ENCODE measurements at regions not wholly inside any gene's neighbourhood (a gene's known extent, or its start where the extent isn't known, plus 50 kb on each side); places are given as distances from the start of the nearest gene placed in this dataset.
A peak's percentile ranks its signal among the peaks of the same experiment; 100 is the strongest.
"Not testable (repeated sequence)": the region's sequence is repeated elsewhere in the genome, so short reads cannot be mapped to it uniquely, and the experiment has no call there.

DNA sequence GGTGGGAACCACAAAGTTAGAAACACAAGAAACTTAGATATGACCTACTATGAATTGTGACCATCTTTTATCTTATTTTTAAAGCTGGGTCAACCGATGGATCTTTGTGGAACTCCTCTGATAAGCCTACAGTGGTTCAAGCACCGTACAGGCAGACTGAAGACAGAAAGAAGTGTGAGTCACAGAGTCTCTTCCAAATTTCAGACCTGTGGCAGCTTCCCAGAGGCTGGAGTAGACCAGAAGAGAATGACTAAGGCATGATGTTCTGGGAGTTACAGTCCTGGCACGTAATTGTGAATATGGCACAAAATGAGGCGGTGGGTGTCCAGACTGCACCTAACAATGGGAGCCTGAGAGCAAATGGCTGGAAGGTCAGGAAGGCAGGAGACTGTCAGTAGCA, 70.0 kb downstream of the LMO4 start:
- ATAC-seq (no peak), DNase-seq (ENCODE audit: low spot score in 2 of 2) (no peak)
- H3K4me1 Mint-ChIP-seq = peaks cover 1% of the 10 kb centered on the region
- H3K9me3 Mint-ChIP-seq = no peaks in the 10 kb centered on the region
- no peaks in the 10 kb centered on the region for H3K36me3 Mint-ChIP-seq
- H3K27ac Mint-ChIP-seq = no peak overlapping the region
- no peak overlapping the region for H3K4me3 Mint-ChIP-seq

DNA sequence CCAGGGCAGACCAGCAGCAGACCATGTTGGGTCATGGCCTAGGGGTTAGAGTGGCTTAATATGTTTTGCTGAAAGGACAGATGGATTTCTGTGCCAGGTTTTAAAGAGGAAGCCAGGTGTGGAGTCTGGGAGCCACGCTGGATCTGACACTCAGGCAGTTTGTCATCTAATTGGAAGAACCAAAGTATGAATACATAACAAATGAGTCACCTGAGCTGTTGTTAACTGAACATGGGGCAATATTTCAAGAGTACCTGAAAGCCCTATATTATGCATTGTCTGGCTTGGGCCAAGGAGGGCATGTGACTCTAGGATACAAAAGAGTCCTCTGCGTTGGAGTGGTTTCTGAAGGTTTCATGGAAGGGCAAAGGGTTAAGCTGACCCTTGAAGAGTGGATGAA, 70.6 kb downstream of the LMO4 start:
- H3K27ac Mint-ChIP-seq = no peak overlapping the region

GRCh38 chr1:87399701-87400100, 71.0 kb downstream of the LMO4 start:
- Mint-ChIP-seq H3K9me3 (no peaks in the 10 kb centered on the region), H3K27ac (no peak overlapping the region), H3K4me1 (peaks cover 12% of the 10 kb centered on the region), H3K36me3 (no peaks in the 10 kb centered on the region), H3K4me3 (no peak overlapping the region)
- ATAC-seq (no peak), DNase-seq (ENCODE audit: low spot score in 2 of 2) (no peak)

More for the DNA sequence above, 70.6 kb downstream of the LMO4 start:
- Mint-ChIP-seq H3K9me3 (no peaks in the 10 kb centered on the region), H3K4me3 (no peak overlapping the region), H3K36me3 (no peaks in the 10 kb centered on the region), H3K4me1 (peaks cover 8% of the 10 kb centered on the region)
- ATAC-seq (no peak), DNase-seq (ENCODE audit: low spot score in 2 of 2) (no peak)

- ATAC-seq = no peak
- Mint-ChIP-seq H3K9me3 (no peaks in the 10 kb centered on the region), H3K4me1 (peaks cover 12% of the 10 kb centered on the region), H3K27ac (no peak overlapping the region), H3K4me3 (no peak overlapping the region), H3K36me3 (no peaks in the 10 kb centered on the region)
- no peak for DNase-seq (ENCODE audit: low spot score in 2 of 2)
Measured at GRCh38 chr1:87400813-87401212, 72.1 kb downstream of the LMO4 start.

- DNase-seq (ENCODE audit: low spot score in 2 of 2) (no peak), ATAC-seq (no peak)
- no peak overlapping the region for H3K4me3 Mint-ChIP-seq
- H3K9me3 Mint-ChIP-seq = no peaks in the 10 kb centered on the region
- H3K27ac Mint-ChIP-seq = no peak overlapping the region
- H3K4me1 Mint-ChIP-seq = peaks cover 12% of the 10 kb centered on the region
- no peaks in the 10 kb centered on the region for H3K36me3 Mint-ChIP-seq
Measured at GRCh38 chr1:87402241-87403002, 73.7 kb downstream of the LMO4 start.

DNA sequence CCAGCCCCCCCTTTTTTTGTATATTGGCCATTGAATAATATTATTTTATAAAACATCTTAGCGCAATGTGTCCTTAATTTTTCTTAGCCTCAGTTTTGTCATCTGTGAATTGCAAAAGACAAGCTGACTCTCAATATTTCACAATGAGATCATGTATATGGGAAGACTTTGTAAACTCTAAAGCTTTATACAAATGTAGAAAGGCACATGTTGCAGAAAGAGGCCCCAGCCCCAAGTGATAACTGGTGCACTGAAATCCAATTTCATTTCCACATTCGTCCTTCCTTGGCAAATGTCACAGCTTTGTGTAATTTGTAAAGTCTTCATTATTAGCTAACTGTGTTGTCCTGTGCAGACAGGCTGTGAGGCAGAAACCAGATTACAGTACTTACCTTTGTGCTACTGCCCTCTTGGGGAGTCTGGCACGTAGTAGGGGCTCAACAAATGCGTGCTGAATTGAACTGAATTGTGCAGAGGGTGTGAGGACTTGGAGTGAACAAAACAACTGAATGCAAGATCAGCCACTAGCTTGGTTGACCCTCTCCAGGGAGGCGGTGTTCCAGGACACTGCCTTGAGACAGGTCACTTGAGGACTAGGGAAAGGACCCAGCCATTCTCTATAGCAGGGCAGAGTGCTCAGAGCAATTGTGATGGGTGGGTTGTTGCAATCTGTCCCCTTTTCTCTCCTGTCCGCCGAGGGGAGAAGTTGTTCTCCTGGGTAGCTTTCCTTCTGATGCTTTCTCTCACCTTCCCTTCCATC, 74.6 kb downstream of the LMO4 start:
- no peak for DNase-seq (ENCODE audit: low spot score in 2 of 2)
- H3K4me3 Mint-ChIP-seq = no peak overlapping the region
- H3K36me3 Mint-ChIP-seq = no peaks in the 10 kb centered on the region
- H3K27ac Mint-ChIP-seq = no peak overlapping the region
- H3K4me1 Mint-ChIP-seq = peaks cover 12% of the 10 kb centered on the region
- ATAC-seq = no peak
- H3K9me3 Mint-ChIP-seq = no peaks in the 10 kb centered on the region

DNA sequence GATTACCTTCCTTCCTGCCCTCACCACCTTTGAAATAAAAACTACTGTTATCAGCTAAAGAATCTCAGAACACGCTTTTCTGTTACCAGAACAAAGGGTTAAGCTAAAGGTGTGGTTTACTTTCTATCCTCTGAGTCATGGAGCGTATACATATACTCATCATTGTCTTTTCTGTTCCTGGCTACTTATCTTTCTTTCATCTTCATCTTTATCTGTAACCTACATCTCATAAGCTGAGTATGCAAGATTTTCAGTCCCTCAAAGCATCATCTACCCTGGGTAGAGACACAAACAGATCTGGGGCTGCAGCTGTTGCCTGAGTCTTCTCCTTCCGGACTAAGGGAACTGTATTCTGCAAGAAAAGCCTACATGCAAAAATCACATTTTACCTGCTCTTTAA, 75.6 kb downstream of the LMO4 start:
- Mint-ChIP-seq H3K27ac (no peak overlapping the region), H3K9me3 (no peaks in the 10 kb centered on the region), H3K36me3 (no peaks in the 10 kb centered on the region), H3K4me1 (peaks cover 12% of the 10 kb centered on the region), H3K4me3 (no peak overlapping the region)
- ATAC-seq (peak; percentile 97), DNase-seq (ENCODE audit: low spot score in 2 of 2) (no peak)

DNA sequence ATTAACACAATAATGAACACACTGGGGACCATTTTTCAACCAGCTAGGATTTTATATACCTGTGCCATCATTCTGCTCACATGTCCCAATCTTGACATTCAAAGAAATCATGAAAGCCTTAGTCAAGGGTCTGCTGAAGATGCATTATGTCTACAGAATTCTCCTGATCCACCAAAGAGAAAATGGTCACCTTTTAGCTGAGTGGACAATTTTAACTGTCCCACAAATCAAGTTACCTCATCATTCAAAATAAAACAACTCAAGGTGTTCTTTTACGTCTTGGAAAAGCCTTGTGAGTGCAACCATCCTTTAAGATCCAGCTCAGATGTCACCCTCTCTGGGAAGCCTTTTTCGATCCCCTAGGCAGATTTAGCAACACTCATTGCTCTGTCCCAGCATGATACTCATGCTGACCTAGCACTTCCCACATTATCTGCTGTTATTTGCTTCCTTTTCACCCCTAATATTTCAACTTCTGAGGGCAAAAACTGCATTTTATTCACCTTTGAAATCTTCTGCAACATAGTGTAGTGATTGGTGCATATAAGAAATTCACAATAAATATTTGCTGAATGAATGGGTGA, 80.1 kb downstream of the LMO4 start:
- Mint-ChIP-seq H3K9me3 (no peaks in the 10 kb centered on the region), H3K4me3 (no peak overlapping the region), H3K36me3 (no peaks in the 10 kb centered on the region), H3K4me1 (peaks cover 9% of the 10 kb centered on the region), H3K27ac (no peak overlapping the region)
- ATAC-seq = no peak
- DNase-seq (ENCODE audit: low spot score in 2 of 2) = no peak

GRCh38 chr1:87410776-87411480, 82.2 kb downstream of the LMO4 start:
- Mint-ChIP-seq H3K9me3 (no peaks in the 10 kb centered on the region), H3K4me1 (no peaks in the 10 kb centered on the region)
- ATAC-seq = no peak

DNA sequence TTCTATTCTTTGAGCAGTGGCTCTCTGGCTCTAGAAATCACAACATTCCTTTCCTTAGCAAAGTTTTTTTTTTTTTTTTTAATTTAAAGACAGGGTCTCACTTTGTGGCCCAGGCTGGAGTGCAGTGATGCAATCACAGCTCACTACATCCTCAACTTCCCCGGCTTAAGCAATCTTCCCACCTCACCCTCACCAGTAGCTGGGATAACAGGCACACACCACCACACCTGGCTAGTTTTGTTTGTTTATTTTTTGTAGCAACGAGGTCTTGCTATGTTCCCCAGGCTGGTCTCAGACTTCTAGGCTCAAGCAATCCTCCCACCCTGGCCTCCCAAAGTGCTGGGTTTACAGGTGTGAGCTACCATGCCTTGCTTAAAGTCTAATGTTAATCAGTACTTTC, 85.2 kb downstream of the LMO4 start:
- not testable (repeated sequence) for H3K36me3 Mint-ChIP-seq; H3K9me3 Mint-ChIP-seq; H3K27ac Mint-ChIP-seq; DNase-seq (ENCODE audit: low spot score in 2 of 2); ATAC-seq; H3K4me1 Mint-ChIP-seq; H3K4me3 Mint-ChIP-seq

More at GRCh38 chr1:87410776-87411480, 82.2 kb downstream of the LMO4 start:
- no peak for DNase-seq (ENCODE audit: low spot score in 2 of 2)
- Mint-ChIP-seq H3K36me3 (no peaks in the 10 kb centered on the region), H3K4me3 (no peak overlapping the region), H3K27ac (no peak overlapping the region)

DNA sequence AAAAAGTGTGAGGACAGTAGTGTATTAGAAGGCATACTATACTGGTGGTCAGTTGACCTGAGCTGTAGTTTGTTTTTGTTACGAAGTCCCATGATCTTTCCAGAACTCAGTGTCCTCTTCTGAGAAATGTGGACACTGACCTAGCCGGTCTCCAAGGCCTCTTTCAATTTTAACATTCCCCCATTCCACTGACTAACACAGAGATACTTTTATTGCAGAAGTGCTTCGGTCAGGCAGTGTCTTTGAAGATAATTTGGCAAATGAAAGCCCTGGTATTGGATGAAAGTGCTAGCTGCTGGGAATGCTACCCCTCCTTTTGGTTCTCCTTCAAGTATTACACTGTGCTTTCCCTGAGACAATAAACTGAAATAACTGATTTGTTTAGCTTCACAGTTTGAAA, 89.4 kb downstream of the LMO4 start:
- Mint-ChIP-seq H3K4me3 (no peak overlapping the region), H3K4me1 (no peaks in the 10 kb centered on the region), H3K9me3 (peaks cover 2% of the 10 kb centered on the region), H3K27ac (no peak overlapping the region), H3K36me3 (no peaks in the 10 kb centered on the region)
- ATAC-seq = no peak
- DNase-seq (ENCODE audit: low spot score in 2 of 2) = no peak

- ATAC-seq = no peak
- H3K36me3 Mint-ChIP-seq = no peaks in the 10 kb centered on the region
- H3K4me3 Mint-ChIP-seq = no peak overlapping the region
- H3K4me1 Mint-ChIP-seq = no peaks in the 10 kb centered on the region
- peaks cover 2% of the 10 kb centered on the region for H3K9me3 Mint-ChIP-seq
- H3K27ac Mint-ChIP-seq = no peak overlapping the region
- DNase-seq (ENCODE audit: low spot score in 2 of 2) = no peak
Measured at GRCh38 chr1:87421809-87422208, 93.1 kb downstream of the LMO4 start.

- DNase-seq (ENCODE audit: low spot score in 2 of 2) (no peak), ATAC-seq (no peak)
- no peaks in the 10 kb centered on the region for H3K36me3 Mint-ChIP-seq
- H3K9me3 Mint-ChIP-seq = peaks cover 2% of the 10 kb centered on the region
- no peak overlapping the region for H3K4me3 Mint-ChIP-seq
- H3K4me1 Mint-ChIP-seq = no peaks in the 10 kb centered on the region
- H3K27ac Mint-ChIP-seq = no peak overlapping the region
Measured at GRCh38 chr1:87424541-87424940, 95.9 kb downstream of the LMO4 start.

DNA sequence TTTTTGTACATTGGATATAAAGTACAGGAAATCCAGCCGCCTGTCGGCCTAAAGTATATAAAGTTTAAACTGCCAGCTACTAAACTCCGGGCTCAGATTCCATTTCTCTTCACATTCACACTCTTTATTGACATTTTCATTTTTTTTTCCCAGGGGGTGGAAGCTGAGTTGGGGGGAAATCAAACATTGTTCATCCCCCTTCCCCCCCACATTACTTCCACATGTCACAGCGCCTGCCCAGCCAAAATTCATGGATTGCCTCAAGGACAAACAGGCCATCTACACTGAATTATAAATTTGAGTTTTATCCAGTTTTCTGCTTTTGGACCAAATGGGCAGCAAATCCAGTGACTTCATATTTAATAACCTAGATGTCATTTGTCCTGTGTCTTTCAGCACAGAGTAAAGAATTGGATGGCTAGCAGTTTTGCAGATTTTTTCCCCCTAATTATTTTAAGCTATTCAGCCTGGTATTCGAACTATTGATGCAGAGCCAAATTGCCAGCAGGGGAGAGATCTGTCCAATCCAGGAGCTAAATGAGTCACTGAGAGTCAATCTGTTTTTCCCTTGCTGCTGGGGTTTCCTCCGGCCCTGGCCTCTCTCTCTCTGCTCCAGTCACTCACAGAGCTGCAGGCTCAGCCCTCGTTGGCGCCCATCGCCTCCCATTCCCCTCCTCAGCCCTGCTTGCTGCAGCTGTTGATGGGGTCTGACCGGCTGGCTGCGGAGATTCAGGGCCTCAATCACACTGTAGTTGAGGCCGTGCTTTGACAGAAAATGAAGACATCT, 98.0 kb downstream of the LMO4 start:
- ATAC-seq = no peak
- no peak for DNase-seq (ENCODE audit: low spot score in 2 of 2)
- Mint-ChIP-seq H3K9me3 (peaks cover 2% of the 10 kb centered on the region), H3K36me3 (no peaks in the 10 kb centered on the region), H3K4me3 (no peak overlapping the region), H3K27ac (no peak overlapping the region), H3K4me1 (no peaks in the 10 kb centered on the region)

- Mint-ChIP-seq H3K36me3 (no peaks in the 10 kb centered on the region), H3K27ac (no peak overlapping the region), H3K9me3 (no peaks in the 10 kb centered on the region), H3K4me1 (no peaks in the 10 kb centered on the region), H3K4me3 (no peak overlapping the region)
- ATAC-seq (no peak), DNase-seq (ENCODE audit: low spot score in 2 of 2) (no peak)
Measured at GRCh38 chr1:87428367-87428766, 99.7 kb downstream of the LMO4 start.

Data from stimulated activated effector memory CD8-positive, alpha-beta T cell treated with anti-CD3 and anti-CD28 coated beads, Interleukin-12 subunit alpha, Interleukin-12 subunit beta, amount 100 ng/mL, for 72 hours (primary cell).